ENCODE measurements at regions not wholly inside any gene's neighbourhood (a gene's known extent, or its start where the extent isn't known, plus 50 kb on each side); places are given as distances from the start of the nearest gene placed in this dataset.
A peak's percentile ranks its signal among the peaks of the same experiment; 100 is the strongest.

- Histone ChIP-seq H3K4me3 (replicated peaks in 1 of 3; ENCODE audit: insufficient read depth in 1 of 3, low read depth in 2 of 3, low read length in 3 of 3) (peak overlapping the region in 1 of 3 experiments; percentile 33; a peak in 1 of 6 replicates), H3K9ac (ENCODE audit: insufficient read depth, low read depth, low read length) (0 out of 2 replicates have a peak overlapping the region, but pooled peaks have one; percentile 22), H3K36me3 (replicated peaks in 1 of 2; ENCODE audit: control insufficient read depth in 1 of 2, insufficient read depth in 2 of 2, low read length in 2 of 2) (no peaks in the 10 kb centered on the region), H3K27ac (ENCODE audit: extremely low read length, insufficient read depth, low read length) (peak overlapping the region; percentile 66), H3K27me3 (ENCODE audit: control insufficient read depth in 1 of 2, insufficient read depth in 2 of 2, low read length in 2 of 2) (no peaks in the 10 kb centered on the region), H3K4me2 (ENCODE audit: low read depth, low read length) (peak overlapping the region; percentile 58; the same call in 1 of the 2 replicates), H4K20me1 (ENCODE audit: insufficient read depth, low read length) (no peaks in the 10 kb centered on the region), H2AFZ (ENCODE audit: low read length) (no peak overlapping the region), H3K9me3 (ENCODE audit: low read length) (no peaks in the 10 kb centered on the region), H3K4me1 (ENCODE audit: insufficient read depth, low read length) (peaks cover 29% of the 10 kb centered on the region), H3K79me2 (ENCODE audit: insufficient read depth, low read length) (no peaks in the 10 kb centered on the region)
- FAIRE-seq, result peak; percentile 99
- in situ Hi-C loops (cut with HindIII; ENCODE audit: extremely low pct_ligation_motif_present, low pct_unique_long_range_greater_than_20kb) (no loop called here), intact Hi-C loops (cut with micrococcal nuclease; ENCODE audit: unreplicated experiment) (loop anchor here (5.0 kb wide), 1 partner anchor 1666 kb away; no protein-coding TSS in a partner anchor)
- 0% methylated on average over 1 of the region's 5 CpGs for WGBS (ENCODE audit: low lambda C conversion rate)
- BruUV-seq (replicated peaks), result no TSS peak
- CTCF ChIA-PET (ENCODE audit: low intra/inter-chr PET ratio, low total read pairs), result no interaction called here
- DNase-seq (ENCODE audit: low spot score), result peak; percentile 84
- peak; percentile 96 for ATAC-seq
- POLR2A ChIA-PET, result interaction anchor here (0.6 kb wide), 1 partner anchor 54 kb away, joined by 4 read pairs; no protein-coding TSS in a partner anchor
- TF ChIP-seq SMARCC2 (IDR thresholded peaks at IDR 0.05), result no peak
- TF ChIP-seq HOMEZ (CRISPR knock-in tag; IDR thresholded peaks at IDR 0.05; ENCODE audit: low read depth), result peak; percentile 25; the same call in 1 of the 2 replicates
- TF ChIP-seq ZNF24 (IDR thresholded peaks at IDR 0.05), result no peak
- peak; percentile 91 for TF ChIP-seq ZNF792 (CRISPR knock-in tag; IDR thresholded peaks at IDR 0.05)
- TF ChIP-seq NFAT5 (CRISPR knock-in tag; IDR thresholded peaks at IDR 0.05), result no peak
- peak; percentile 90 for TF ChIP-seq ZNF264 (CRISPR knock-in tag; IDR thresholded peaks at IDR 0.05)
- TF ChIP-seq ISX (CRISPR knock-in tag; conservative IDR thresholded peaks at IDR 0.05), result no peak
- TF ChIP-seq TFDP2 (CRISPR knock-in tag; IDR thresholded peaks at IDR 0.05), result peak; percentile 50; the same call in 1 of the 2 replicates
- TF ChIP-seq CEBPB (IDR thresholded peaks at IDR 0.05; ENCODE audit: borderline replicate concordance, low read depth, low read length), result peak; percentile 77
- 0 out of 2 replicates have a peak, but pooled peaks have one; percentile 63 for TF ChIP-seq ZNF572 (CRISPR knock-in tag; IDR thresholded peaks at IDR 0.05)
- peak; percentile 16 for TF ChIP-seq YY1 (IDR thresholded peaks at IDR 0.05; ENCODE audit: insufficient read depth, insufficient replicate concordance, low read depth, low read length)
- TF ChIP-seq ZNF576 (CRISPR knock-in tag; IDR thresholded peaks at IDR 0.05), result no peak
- TF ChIP-seq NCOA2 (CRISPR knock-in tag; IDR thresholded peaks at IDR 0.05), result peak; percentile 61
- peak; percentile 92 for TF ChIP-seq PPARG (CRISPR knock-in tag; conservative IDR thresholded peaks at IDR 0.05)
- TF ChIP-seq ZNF207 (IDR thresholded peaks at IDR 0.05; ENCODE audit: borderline replicate concordance), result no peak
These were observed 67.8 kb upstream of the ATP6AP2 start for GRCh38 chrX:40513012-40513411.

Measured in HepG2 (cell line).